ENCODE measurements at regions not wholly inside any gene's neighbourhood (a gene's known extent, or its start where the extent isn't known, plus 50 kb on each side); places are given as distances from the start of the nearest gene placed in this dataset.
A peak's percentile ranks its signal among the peaks of the same experiment; 100 is the strongest.
"Not testable (repeated sequence)": the region's sequence is repeated elsewhere in the genome, so short reads cannot be mapped to it uniquely, and the experiment has no call there.

GRCh38 chr1:14267991-14268390 is 330.5 kb upstream of the KAZN start:
- no peak for DNase-seq

- DNase-seq: no peak
Measured at GRCh38 chr1:14270821-14271220, 327.7 kb upstream of the KAZN start.

GRCh38 chr1:14273811-14274210 is 324.7 kb upstream of the KAZN start:
- no peak for DNase-seq

- not testable (repeated sequence) for DNase-seq
Measured at GRCh38 chr1:14279891-14280290, 318.6 kb upstream of the KAZN start.

GRCh38 chr1:14280909-14281308 is 317.6 kb upstream of the KAZN start:
- no peak for DNase-seq

- DNase-seq: no peak
Measured at GRCh38 chr1:14281412-14281811, 317.1 kb upstream of the KAZN start.

GRCh38 chr1:14282707-14283106 is 315.8 kb upstream of the KAZN start:
- peak; percentile 49 for DNase-seq

GRCh38 chr1:14285238-14285637 is 313.2 kb upstream of the KAZN start:
- no peak for DNase-seq

GRCh38 chr1:14291182-14291581 is 307.3 kb upstream of the KAZN start:
- peak; percentile 77 for DNase-seq

GRCh38 chr1:14292520-14292919 is 306.0 kb upstream of the KAZN start:
- no peak for DNase-seq

GRCh38 chr1:14294006-14294405 is 304.5 kb upstream of the KAZN start:
- no peak for DNase-seq

GRCh38 chr1:14294860-14295536 is 303.5 kb upstream of the KAZN start:
- no peak for DNase-seq

GRCh38 chr1:14296795-14297194 is 301.7 kb upstream of the KAZN start:
- no peak for DNase-seq

- DNase-seq: no peak
Measured at GRCh38 chr1:14297356-14297755, 301.1 kb upstream of the KAZN start.

GRCh38 chr1:14298806-14299205 is 299.7 kb upstream of the KAZN start:
- DNase-seq: no peak

- no peak for DNase-seq
Measured at GRCh38 chr1:14300991-14301703, 297.3 kb upstream of the KAZN start.

GRCh38 chr1:14301704-14302024 is 296.8 kb upstream of the KAZN start:
- DNase-seq: no peak

GRCh38 chr1:14302025-14302424 is 296.5 kb upstream of the KAZN start:
- no peak for DNase-seq

- no peak for DNase-seq
Measured at GRCh38 chr1:14303011-14303410, 295.5 kb upstream of the KAZN start.

GRCh38 chr1:14304381-14304865 is 294.1 kb upstream of the KAZN start:
- no peak for DNase-seq

- DNase-seq: no peak
Measured at GRCh38 chr1:14308460-14308859, 290.0 kb upstream of the KAZN start.

- DNase-seq: no peak
Measured at GRCh38 chr1:14309984-14310383, 288.5 kb upstream of the KAZN start.

GRCh38 chr1:14310476-14310875 is 288.0 kb upstream of the KAZN start:
- DNase-seq: no peak

GRCh38 chr1:14313731-14314431 is 284.6 kb upstream of the KAZN start:
- DNase-seq: no peak
